ENCODE measurements at regions not wholly inside any gene's neighbourhood (a gene's known extent, or its start where the extent isn't known, plus 50 kb on each side); places are given as distances from the start of the nearest gene placed in this dataset.
"Not testable (repeated sequence)": the region's sequence is repeated elsewhere in the genome, so short reads cannot be mapped to it uniquely, and the experiment has no call there.

DNA sequence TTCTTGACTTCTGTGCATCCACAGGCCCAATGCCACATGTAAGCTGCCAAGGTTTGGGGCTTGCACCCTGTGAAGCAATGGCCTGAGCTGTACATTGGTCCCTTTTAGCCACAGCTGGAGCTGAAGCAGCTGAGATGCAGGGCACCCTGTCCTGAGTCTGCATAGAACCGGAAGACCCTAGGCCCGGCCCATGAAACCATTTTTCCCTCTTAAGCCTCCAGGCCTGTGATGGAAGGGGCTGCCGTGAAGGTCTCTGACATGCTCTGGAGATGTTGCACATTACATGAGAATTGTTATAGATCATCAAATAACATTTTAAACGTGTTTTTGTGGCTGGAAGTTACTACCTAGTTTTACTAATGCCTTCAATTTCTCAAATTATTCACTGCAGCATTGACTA is 188.7 kb downstream of the RPAP3 start:
- Mint-ChIP-seq H3K4me1 (ENCODE audit: low read depth) (no peaks in the 10 kb centered on the region), H3K4me3 (no peak overlapping the region), H3K27ac (no peak overlapping the region), H3K9me3 (peaks cover 50% of the 10 kb centered on the region), H3K36me3 (peaks cover 13% of the 10 kb centered on the region), H3K27me3 (no peaks in the 10 kb centered on the region)
- intact Hi-C loops (cut with micrococcal nuclease), result no loop called here
- DNase-seq, result no peak
- CTCF ChIA-PET, result no interaction called here
- POLR2A ChIA-PET, result no interaction called here

DNA sequence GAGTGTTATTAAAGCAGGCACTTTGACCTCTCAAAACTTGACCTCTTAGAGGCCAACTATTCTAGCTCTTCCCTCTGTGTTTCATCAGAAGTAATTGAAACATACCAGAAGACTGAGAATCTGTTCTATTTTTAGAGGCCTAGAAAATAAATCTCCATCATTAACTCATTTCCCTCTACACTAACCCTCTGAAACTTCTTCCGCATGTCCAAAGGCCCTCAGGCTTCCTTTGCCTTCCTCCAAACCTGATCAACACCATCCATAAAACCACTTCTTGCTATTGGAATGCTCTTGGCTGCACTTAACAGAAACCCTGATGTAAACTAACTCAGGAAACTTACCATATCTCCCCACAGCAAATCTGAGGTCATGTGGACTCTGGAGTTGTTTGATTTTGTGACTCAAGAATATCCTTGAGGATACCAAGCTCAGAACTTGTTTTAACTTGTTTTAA is 196.4 kb downstream of the RPAP3 start:
- intact Hi-C loops (cut with micrococcal nuclease), result no loop called here
- Mint-ChIP-seq H3K4me3 (no peak overlapping the region), H3K4me1 (ENCODE audit: low read depth) (peaks cover 14% of the 10 kb centered on the region), H3K36me3 (no peaks in the 10 kb centered on the region), H3K9me3 (peaks cover 21% of the 10 kb centered on the region), H3K27me3 (no peaks in the 10 kb centered on the region), H3K27ac (no peak overlapping the region)
- CTCF ChIA-PET, result no interaction called here
- DNase-seq, result no peak
- POLR2A ChIA-PET, result no interaction called here

DNA sequence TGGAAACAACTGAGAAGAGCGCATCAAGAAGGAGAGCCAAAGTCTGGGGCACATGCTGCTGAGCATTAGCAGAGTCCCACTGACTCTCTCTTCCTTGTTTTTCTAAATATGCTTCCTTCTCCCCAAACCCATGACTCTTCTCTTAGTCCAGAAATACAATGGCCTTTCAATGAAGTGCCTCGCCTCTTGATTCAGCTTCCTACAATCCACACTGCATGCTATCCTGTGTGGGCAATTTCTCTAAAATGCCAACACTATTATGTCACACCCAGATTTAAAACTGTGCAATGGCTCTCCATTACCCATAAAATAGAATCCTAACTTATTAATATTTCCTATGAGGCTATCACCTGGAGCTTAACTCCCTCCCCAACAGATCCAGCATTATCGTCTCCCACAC is 198.6 kb downstream of the RPAP3 start:
- peaks cover 15% of the 10 kb centered on the region for H3K4me1 Mint-ChIP-seq (ENCODE audit: low read depth)
- no peaks in the 10 kb centered on the region for H3K36me3 Mint-ChIP-seq
- POLR2A ChIA-PET, result no interaction called here
- H3K27ac Mint-ChIP-seq, result no peak overlapping the region
- CTCF ChIA-PET, result no interaction called here
- intact Hi-C loops (cut with micrococcal nuclease), result no loop called here
- H3K9me3 Mint-ChIP-seq, result peaks cover 12% of the 10 kb centered on the region
- H3K27me3 Mint-ChIP-seq, result no peaks in the 10 kb centered on the region
- no peak overlapping the region for H3K4me3 Mint-ChIP-seq
- no peak for DNase-seq

DNA sequence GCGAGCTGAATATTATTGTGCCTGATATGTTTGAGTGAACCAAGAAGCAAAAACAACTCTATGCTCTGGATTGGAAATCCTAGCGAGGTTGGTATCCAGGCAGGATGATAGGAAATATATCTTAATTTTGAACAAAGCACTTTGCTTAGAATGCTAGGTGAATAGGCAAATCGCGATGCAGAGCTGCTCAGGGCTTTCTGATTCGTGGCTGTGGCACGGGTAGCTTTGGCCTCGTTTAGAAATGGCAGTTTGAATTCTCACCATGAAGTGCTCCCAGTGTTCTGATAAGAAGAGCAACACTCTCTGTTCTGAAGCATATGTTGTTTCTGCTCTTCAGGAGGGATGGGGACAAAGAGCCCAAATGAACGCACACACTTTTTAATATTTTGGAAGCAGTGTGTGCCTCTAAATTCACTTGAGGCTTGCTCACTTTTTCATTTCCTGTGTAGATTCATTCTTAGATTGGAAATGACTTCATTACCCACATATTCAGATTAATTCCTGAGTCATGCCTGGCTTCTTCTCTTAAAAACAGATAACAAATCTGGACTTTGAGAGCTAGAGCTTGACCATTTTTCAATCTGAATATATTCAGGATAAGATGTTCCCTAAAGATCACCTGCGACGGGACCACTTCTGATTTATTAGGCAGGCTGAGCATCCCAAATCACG is 200.9 kb downstream of the RPAP3 start:
- ChIA-PET CTCF (interaction anchor here (0.7 kb wide), 1 partner anchor 146 kb away, joined by 3 read pairs; no protein-coding TSS in a partner anchor), POLR2A (no interaction called here)

DNA sequence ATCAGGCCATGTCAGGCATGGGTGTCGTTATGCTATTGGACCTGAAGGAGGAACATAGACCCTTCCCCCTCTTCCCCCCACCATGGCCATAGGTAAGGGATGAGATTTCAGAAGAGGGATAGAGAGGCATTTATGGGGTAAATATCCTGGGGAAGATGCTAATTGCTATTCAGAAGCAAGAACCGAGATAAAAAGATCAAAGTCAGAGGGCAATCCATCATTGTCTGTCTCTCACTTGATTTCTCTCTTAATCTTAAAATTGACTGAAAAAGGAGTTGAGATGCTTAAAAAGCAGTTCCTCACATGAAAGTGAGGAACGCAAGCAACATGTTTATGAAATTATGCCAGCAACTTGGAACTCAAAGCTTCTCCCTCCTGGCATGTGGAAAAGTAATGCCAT is 212.0 kb downstream of the RPAP3 start:
- Mint-ChIP-seq H3K4me1 (ENCODE audit: low read depth) (peaks cover under 1% of the 10 kb centered on the region), H3K9me3 (peaks cover 10% of the 10 kb centered on the region), H3K36me3 (peaks cover under 1% of the 10 kb centered on the region), H3K4me3 (no peak overlapping the region), H3K27me3 (peaks cover 18% of the 10 kb centered on the region), H3K27ac (no peak overlapping the region)
- ChIA-PET POLR2A (no interaction called here), CTCF (no interaction called here)
- no peak for DNase-seq
- intact Hi-C loops (cut with micrococcal nuclease), result no loop called here

More for the DNA sequence above, 200.9 kb downstream of the RPAP3 start:
- peaks cover 4% of the 10 kb centered on the region for H3K9me3 Mint-ChIP-seq
- H3K27me3 Mint-ChIP-seq, result no peaks in the 10 kb centered on the region
- H3K36me3 Mint-ChIP-seq, result no peaks in the 10 kb centered on the region
- H3K4me1 Mint-ChIP-seq (ENCODE audit: low read depth), result peaks cover 15% of the 10 kb centered on the region
- no peak overlapping the region for H3K27ac Mint-ChIP-seq
- no peak for DNase-seq
- H3K4me3 Mint-ChIP-seq, result no peak overlapping the region
- intact Hi-C loops (cut with micrococcal nuclease), result no loop called here

DNA sequence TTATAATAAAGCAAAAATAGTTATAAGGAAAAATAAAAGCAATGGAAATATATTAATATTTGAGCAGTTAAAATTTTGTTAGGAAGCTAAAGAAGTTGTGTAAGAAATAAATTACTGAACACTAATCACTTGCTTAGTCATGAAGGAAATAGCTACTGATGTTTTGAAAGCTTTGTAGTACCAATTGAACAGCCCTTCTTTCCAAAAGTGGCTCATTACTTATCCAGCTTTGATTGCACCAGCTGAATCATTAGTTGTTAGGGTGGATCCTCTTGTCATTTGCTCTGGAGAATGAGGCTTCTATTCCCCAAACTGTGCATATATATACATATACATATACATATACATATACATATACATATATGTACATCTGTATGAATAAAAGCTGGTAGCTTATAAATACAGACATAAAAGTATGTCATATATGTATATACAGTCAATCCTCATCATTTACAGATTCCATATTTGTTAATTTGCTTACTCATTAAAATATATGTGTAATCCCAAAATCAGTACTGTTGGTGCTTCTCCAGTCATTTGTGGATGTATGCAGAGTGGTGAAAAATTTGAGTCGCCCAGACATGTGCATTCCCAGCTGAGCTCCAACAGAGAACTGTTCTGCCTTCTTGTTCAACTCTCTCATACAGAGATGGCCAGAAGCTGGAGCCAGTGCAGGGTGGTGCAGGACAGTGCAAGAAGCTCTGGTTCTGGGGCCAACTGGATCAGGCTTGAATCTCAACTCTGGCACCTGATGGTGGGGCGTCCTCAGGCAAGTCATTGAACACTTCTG is 214.1 kb downstream of the RPAP3 start:
- H3K27me3 Mint-ChIP-seq, result peaks cover 14% of the 10 kb centered on the region
- POLR2A ChIA-PET, result no interaction called here
- peaks cover 22% of the 10 kb centered on the region for H3K9me3 Mint-ChIP-seq
- CTCF ChIA-PET, result interaction anchor here (1.4 kb wide), 1 partner anchor 471 kb away, joined by 6 read pairs; no protein-coding TSS in a partner anchor
- no peak overlapping the region for H3K4me3 Mint-ChIP-seq
- no peak overlapping the region for H3K27ac Mint-ChIP-seq
- peaks cover 3% of the 10 kb centered on the region for H3K36me3 Mint-ChIP-seq
- intact Hi-C loops (cut with micrococcal nuclease), result no loop called here
- peaks cover 13% of the 10 kb centered on the region for H3K4me1 Mint-ChIP-seq (ENCODE audit: low read depth)
- DNase-seq, result no peak

DNA sequence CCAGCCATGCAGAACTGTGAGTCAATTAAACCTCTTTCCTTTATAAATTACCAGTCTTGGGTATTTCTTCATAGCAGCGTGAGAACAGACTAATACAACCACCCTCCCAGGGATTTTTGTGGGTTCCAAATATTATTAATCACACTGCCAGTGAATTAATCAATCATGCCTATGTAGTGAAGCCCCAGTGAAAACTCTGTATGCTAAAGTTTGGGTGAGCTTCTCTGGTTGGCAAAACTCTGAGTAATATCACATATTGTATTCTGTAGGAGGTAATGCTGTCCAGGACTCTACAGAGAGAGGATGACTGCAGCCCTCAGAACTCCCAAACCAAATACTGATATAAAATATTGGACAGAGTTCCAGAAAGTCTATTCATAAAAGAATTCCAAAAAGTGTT is 216.9 kb downstream of the RPAP3 start:
- Mint-ChIP-seq H3K4me1 (ENCODE audit: low read depth) (peaks cover 13% of the 10 kb centered on the region), H3K27me3 (peaks cover 11% of the 10 kb centered on the region), H3K27ac (no peak overlapping the region), H3K4me3 (no peak overlapping the region), H3K36me3 (peaks cover 3% of the 10 kb centered on the region), H3K9me3 (peaks cover 28% of the 10 kb centered on the region)
- no peak for DNase-seq
- intact Hi-C loops (cut with micrococcal nuclease), result no loop called here
- CTCF ChIA-PET, result no interaction called here
- POLR2A ChIA-PET, result no interaction called here

DNA sequence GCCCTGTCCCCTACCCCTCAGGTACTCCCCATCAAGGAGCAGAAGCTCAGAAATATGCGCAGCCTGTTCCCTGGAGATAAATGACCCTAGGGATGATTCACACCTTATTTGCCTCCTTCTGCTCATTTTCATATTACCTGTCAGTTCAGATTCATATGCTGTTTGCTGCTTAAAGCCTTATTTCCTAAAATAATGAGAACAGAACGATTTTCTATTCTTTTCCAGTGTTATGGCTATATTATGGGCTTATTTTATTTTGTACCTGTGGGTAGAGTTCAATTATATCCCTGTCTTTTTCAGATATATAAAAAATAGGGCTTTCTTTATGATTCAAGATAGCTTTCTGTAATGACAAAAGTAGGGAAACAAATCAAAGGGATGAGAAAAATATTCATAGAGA is 224.8 kb downstream of the RPAP3 start:
- POLR2A ChIA-PET, result no interaction called here
- DNase-seq, result no peak
- no peak overlapping the region for H3K4me3 Mint-ChIP-seq
- H3K4me1 Mint-ChIP-seq (ENCODE audit: low read depth), result no peaks in the 10 kb centered on the region
- no peak overlapping the region for H3K27ac Mint-ChIP-seq
- H3K27me3 Mint-ChIP-seq, result peaks cover 11% of the 10 kb centered on the region
- CTCF ChIA-PET, result no interaction called here
- peaks cover 14% of the 10 kb centered on the region for H3K9me3 Mint-ChIP-seq
- peaks cover 1% of the 10 kb centered on the region for H3K36me3 Mint-ChIP-seq
- intact Hi-C loops (cut with micrococcal nuclease), result no loop called here

DNA sequence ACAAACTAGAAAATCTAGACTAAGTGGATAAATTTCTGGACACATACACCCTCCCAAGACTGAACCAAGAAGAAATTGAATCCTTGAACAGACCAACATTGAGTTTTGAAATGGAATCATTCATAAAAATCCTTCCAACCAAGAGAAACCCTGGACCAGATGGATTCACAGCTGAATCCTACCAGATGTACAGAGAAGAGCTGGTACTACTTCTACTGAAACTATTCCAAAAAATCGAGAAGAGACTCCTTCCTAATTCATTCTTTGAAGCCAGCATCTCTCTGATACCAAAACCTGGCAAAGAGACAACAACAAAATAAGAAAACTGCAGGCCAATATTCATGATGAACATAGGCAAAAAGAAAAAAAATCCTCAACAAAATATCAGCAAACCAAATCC is 227.4 kb downstream of the RPAP3 start:
- DNase-seq, result no peak
- Mint-ChIP-seq H3K27ac (no peak overlapping the region), H3K4me1 (ENCODE audit: low read depth) (peaks cover 2% of the 10 kb centered on the region), H3K9me3 (peaks cover 30% of the 10 kb centered on the region), H3K4me3 (no peak overlapping the region), H3K27me3 (peaks cover 6% of the 10 kb centered on the region), H3K36me3 (peaks cover 5% of the 10 kb centered on the region)
- CTCF ChIA-PET, result no interaction called here
- intact Hi-C loops (cut with micrococcal nuclease), result no loop called here
- POLR2A ChIA-PET, result interaction anchor here (0.6 kb wide), 1 partner anchor 86 kb away, joined by 3 read pairs; no protein-coding TSS in a partner anchor

DNA sequence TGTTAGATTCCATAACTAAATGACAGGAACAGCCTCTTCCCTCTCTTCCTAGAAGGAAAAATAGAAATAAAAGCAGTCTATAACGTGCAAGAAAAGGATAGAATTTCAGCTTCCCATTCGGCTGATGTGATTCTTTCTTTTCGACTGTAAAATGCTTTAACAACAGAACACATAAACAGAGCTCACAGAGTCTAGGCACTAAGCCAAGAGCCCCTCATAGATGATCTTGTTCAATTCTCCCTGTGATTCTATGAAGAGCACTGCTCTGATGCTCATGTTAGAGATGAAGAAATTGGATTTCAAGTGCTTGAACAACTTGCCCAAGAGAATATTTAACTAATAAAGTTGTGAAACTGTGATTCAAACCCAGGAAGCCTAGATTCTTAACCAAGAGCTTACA is 232.7 kb downstream of the RPAP3 start:
- ChIA-PET POLR2A (no interaction called here), CTCF (interaction anchor here (0.6 kb wide), 1 partner anchor 33 kb away, joined by 3 read pairs; no protein-coding TSS in a partner anchor)
- no peak overlapping the region for H3K4me3 Mint-ChIP-seq
- intact Hi-C loops (cut with micrococcal nuclease), result no loop called here
- no peak for DNase-seq
- no peak overlapping the region for H3K27ac Mint-ChIP-seq
- H3K9me3 Mint-ChIP-seq, result peaks cover 33% of the 10 kb centered on the region
- H3K36me3 Mint-ChIP-seq, result peaks cover 5% of the 10 kb centered on the region
- H3K27me3 Mint-ChIP-seq, result peaks cover under 1% of the 10 kb centered on the region
- peaks cover 7% of the 10 kb centered on the region for H3K4me1 Mint-ChIP-seq (ENCODE audit: low read depth)

DNA sequence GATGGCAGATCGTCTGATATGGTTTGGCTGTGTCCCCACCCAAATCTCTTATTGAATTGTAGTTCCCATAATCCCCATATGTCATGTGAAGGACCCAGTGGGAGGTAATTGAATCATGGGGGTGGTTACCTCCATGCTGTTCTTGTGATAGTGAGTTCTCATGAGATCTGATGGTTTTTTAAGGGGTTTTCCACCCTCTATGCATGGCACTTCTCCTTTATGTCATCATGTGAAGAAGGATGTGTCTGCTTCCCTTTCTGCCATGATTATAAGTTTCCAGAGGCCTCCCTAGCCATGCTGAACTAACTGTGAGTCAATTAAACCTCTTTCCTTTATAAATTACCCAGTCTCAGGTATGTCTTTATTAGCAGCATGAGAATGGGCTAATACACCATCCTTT is 235.5 kb downstream of the RPAP3 start:
- H3K4me3 Mint-ChIP-seq; POLR2A ChIA-PET; H3K27me3 Mint-ChIP-seq; H3K27ac Mint-ChIP-seq; intact Hi-C loops (cut with micrococcal nuclease); H3K36me3 Mint-ChIP-seq; H3K4me1 Mint-ChIP-seq (ENCODE audit: low read depth); DNase-seq; CTCF ChIA-PET: not testable (repeated sequence)
- H3K9me3 Mint-ChIP-seq, result peaks cover 13% of the 10 kb centered on the region

DNA sequence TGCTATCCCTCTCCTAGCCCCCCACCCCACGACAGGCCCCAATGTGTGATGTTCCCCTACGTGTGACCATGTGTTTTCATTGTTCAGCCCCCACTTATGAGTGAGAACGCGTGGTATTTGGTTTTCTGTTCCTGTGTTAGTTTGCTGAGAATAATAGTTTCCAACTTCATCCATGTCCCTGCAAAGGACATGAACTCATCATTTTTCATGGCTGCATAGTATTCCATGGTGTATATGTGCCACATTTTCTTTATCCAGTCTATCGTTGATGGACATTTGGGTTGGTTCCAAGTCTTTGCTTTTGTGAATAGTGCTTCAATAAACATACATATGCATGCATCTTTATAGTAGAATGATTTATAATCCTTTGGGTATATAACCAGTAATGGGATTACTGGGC is 241.9 kb downstream of the RPAP3 start:
- peaks cover 15% of the 10 kb centered on the region for H3K9me3 Mint-ChIP-seq
- H3K4me3 Mint-ChIP-seq; H3K27me3 Mint-ChIP-seq; H3K4me1 Mint-ChIP-seq (ENCODE audit: low read depth); H3K36me3 Mint-ChIP-seq; CTCF ChIA-PET; POLR2A ChIA-PET; DNase-seq; intact Hi-C loops (cut with micrococcal nuclease); H3K27ac Mint-ChIP-seq: not testable (repeated sequence)

DNA sequence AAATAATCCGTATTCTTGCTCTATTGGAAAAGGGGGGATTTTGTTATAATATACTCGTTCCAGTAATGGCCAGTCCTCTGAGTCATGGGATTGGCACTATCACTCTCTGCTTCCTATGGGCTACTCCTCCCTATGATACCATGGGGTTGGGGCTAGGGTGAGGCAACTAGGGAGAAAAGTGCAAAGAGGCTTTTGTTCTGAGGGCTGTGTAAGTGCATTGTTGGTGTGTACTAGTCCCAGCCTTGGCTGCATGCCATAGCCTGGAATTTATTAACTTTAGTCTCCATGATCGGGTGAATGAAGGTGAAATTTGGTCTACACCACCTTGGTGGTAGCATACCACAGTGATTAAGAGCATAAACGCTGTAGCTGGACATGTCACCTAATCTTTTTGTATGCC is 247.6 kb downstream of the RPAP3 start:
- Mint-ChIP-seq H3K9me3 (peaks cover 13% of the 10 kb centered on the region), H3K27ac (no peak overlapping the region), H3K36me3 (peaks cover 1% of the 10 kb centered on the region), H3K27me3 (peaks cover 18% of the 10 kb centered on the region), H3K4me1 (ENCODE audit: low read depth) (no peaks in the 10 kb centered on the region), H3K4me3 (no peak overlapping the region)
- ChIA-PET POLR2A (no interaction called here), CTCF (no interaction called here)
- intact Hi-C loops (cut with micrococcal nuclease), result no loop called here
- no peak for DNase-seq

All from activated CD4-positive, alpha-beta memory T cell treated with anti-CD3 and anti-CD28 coated beads for 36 hours (primary cell).